Coronary artery (tissue), 2 donors: ENCODE measurements at regions not wholly inside any gene's neighbourhood (a gene's known extent, or its start where the extent isn't known, plus 50 kb on each side); places are given as distances from the start of the nearest gene placed in this dataset.

Experiments
- DNase-seq: peaks from one replicate; pipeline ENCODE4 v3.0.0-alpha.2; 2017; ENCODE audit warnings: low spot score
- H3K27ac ChIP-seq, 2 donors: fragments of 200-600 bp; sonication (generic); one replicate each; pipeline ENCODE4 v1.5.1; 2016 to 2019
- H3K4me3 ChIP-seq: fragments of 200-600 bp; sonication (generic); 2 replicates; pipeline ENCODE4 v1.5.1; 2016; ENCODE audit warnings: mild to moderate bottlenecking, moderate library complexity
- CTCF ChIP-seq: fragments of 200-600 bp; sonication (generic); IDR thresholded peaks from one replicate; pipeline ENCODE4 v1.5.1; 2019; ENCODE audit warnings: antibody characterized with exemption

DNA sequence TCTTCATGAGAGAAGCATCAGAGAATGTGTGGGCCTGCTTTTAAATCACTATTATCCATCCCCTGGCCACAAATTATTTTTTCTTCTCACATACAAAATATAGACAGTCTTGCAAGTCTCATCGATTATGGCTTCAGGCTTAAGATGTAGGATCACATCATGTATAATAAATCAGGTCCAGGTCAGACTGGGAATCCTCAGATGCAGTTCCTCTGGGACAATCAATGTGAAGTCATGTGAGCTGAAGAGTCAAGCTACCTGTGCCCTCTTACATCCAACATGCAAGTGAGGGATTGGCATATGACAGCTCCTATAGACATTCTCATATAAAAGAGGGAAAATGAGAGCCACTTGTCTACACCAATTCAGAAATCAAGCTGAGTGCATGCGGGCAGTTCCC is 631.8 kb downstream of the PTPRU start:
- no peak overlapping the region for H3K27ac ChIP-seq
- TF ChIP-seq CTCF, result no peak
- H3K4me3 ChIP-seq, result no peak overlapping the region
- DNase-seq, result no peak

DNA sequence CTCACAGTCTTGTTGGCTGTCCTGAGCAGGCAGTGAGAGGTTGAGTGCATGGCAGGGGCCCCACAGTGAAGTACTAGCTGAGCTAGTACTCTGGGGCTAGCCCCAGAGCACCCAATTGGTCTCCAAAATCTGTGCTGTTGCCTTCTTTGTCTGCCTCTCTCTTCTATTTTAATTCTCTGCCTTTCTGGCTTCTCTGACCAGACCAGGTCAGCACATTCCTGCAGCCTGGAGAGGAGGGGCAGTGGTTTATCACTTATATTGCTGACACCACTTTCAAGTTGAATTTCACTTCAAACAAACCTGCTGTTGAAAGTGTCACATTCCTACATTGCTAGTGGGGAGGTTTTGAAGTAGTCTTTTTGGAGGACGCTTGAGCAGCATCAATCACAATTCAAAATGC is 628.7 kb downstream of the PTPRU start:
- H3K4me3 ChIP-seq, result no peak overlapping the region
- no peak for TF ChIP-seq CTCF
- H3K27ac ChIP-seq, result no peak overlapping the region
- DNase-seq, result no peak

GRCh38 chr1:29864431-29865022 is 628.2 kb downstream of the PTPRU start:
- TF ChIP-seq CTCF, result no peak
- no peak for DNase-seq
- H3K4me3 ChIP-seq, result no peak overlapping the region
- no peak overlapping the region for H3K27ac ChIP-seq

DNA sequence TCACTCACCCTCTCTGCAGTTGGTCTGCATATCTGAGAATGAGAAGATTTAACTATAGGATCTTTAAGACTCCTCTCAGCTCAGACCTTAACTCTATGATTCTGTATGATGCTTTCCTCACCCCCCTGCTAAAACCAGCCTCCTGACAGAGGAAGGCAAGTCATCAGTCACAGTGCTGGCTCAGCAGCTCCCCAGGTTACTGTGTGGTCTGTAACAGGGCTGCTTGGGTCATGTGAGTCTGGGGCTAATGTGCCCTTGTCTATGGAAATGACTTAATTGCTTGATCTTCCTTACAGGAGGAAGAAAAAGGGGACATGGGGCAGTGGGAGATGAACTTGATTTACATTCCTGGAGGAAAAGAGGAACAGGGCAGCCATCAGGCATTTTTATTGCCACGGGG is 625.6 kb downstream of the PTPRU start:
- Histone ChIP-seq H3K4me3 (no peak overlapping the region), H3K27ac (no peak overlapping the region)
- TF ChIP-seq CTCF, result no peak
- DNase-seq, result no peak

- Histone ChIP-seq H3K27ac (no peak overlapping the region), H3K4me3 (no peak overlapping the region)
- no peak for DNase-seq
- no peak for TF ChIP-seq CTCF
These were observed 625.1 kb downstream of the PTPRU start for GRCh38 chr1:29861446-29861845.

DNA sequence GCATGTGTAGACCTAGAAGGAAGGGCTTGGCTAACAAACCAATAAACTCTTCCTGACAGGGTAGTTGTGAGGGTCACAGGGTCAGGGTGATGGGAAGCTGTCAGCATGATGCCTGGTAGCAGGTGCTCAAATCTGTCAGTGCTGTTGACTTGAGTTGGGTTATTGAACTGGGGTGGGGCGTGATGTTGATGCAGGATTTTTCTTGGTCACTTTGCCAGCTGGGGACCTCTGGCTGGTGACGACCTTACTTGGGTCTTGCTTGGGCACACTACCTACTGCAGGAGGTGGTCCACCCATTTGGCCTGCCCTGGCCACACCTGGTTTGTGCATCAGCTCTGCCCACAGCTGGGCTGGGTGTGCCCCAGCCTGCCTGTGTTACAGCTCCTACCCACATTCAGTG is 624.4 kb downstream of the PTPRU start:
- Histone ChIP-seq H3K4me3 (no peak overlapping the region), H3K27ac (no peak overlapping the region)
- TF ChIP-seq CTCF, result no peak
- DNase-seq, result no peak

- Histone ChIP-seq H3K27ac (no peak overlapping the region), H3K4me3 (no peak overlapping the region)
- no peak for TF ChIP-seq CTCF
- no peak for DNase-seq
These were observed 623.7 kb downstream of the PTPRU start for GRCh38 chr1:29860056-29860455.
